ENCODE measurements at regions not wholly inside any gene's neighbourhood (a gene's known extent, or its start where the extent isn't known, plus 50 kb on each side); places are given as distances from the start of the nearest gene placed in this dataset.

- no peak for TF ChIP-seq CTCF (IDR thresholded peaks at IDR 0.05)
- TF ChIP-seq POLR2A (IDR thresholded peaks at IDR 0.05): no peak
Measured at GRCh38 chr10:10665750-10666149, 351.9 kb upstream of the CELF2 start.

Measured in esophagus squamous epithelium (tissue), 4 donors.